EL (cell line): ENCODE measurements at regions not wholly inside any gene's neighbourhood (a gene's known extent, or its start where the extent isn't known, plus 50 kb on each side); places are given as distances from the start of the nearest gene placed in this dataset.
"Not testable (repeated sequence)": the region's sequence is repeated elsewhere in the genome, so short reads cannot be mapped to it uniquely, and the experiment has no call there.

ENCODE experiments used
- DNase-seq: peaks from one replicate; pipeline ENCODE4 v3.0.0-alpha.2; 2016

DNA sequence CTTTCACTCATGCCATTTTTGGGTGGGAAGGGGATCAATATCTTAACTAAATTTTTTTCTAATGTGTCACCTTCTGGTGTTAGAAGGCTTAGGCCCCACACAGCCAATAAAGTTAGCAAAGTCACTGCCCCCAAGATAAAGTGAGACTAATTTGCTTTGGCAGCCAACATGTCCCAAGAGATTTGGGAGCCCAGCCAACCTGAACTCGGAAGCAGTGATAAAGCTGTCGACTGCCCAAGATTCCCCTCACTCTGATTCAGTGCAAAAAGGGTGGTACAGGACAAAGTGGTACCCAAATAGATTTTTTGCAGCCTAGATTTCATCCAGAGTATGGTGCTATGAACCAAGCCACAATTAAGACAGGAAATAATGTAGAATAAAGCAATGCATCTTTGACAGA lies 572.5 kb upstream of the ARRDC3 start:
- no peak for DNase-seq

GRCh38 chr5:91954136-91954535 lies 571.0 kb upstream of the ARRDC3 start:
- DNase-seq = no peak

DNA sequence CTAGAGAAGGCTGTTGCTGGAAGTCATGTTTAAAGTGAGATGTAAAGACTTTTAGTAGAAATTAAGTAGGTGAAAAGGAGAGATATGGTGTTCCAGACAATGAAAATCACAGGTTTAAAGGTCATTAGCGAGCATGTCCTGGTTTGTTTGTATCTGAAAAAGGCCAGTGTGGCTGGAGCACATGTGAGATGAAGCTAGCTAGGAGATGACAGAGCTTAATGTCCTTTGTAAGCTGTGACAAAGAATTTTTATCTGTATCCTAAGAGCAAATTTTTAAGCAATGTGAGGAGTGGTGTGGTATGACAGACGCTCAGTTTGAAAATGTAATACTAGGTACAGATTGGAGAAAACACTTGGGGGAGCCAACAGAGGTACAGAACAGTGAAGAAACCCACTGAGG lies 567.2 kb upstream of the ARRDC3 start:
- DNase-seq = no peak

- no peak for DNase-seq
Observed at GRCh38 chr5:91946870-91947269, 563.8 kb upstream of the ARRDC3 start.

- no peak for DNase-seq
Observed at GRCh38 chr5:91941588-91941987, 558.5 kb upstream of the ARRDC3 start.

DNA sequence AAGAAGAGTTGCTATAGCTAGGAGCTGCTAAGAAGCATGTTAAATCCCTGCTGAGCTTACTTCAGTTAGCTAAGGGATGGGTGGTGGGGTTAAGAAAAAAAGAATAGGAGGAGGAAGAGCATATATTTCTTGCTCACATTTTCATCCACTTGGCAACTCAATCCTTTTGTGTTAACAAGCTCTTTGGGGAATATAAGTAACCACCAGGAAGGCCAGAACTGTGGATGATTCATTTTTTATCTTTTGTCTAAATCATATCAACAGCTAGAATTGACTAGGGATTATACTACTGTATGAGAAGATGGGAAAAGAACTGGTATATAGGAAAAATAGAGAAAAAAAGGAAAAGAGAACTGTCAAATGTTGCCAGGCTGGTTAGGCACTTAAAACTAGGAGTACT lies 555.3 kb upstream of the ARRDC3 start:
- DNase-seq = no peak

- DNase-seq = no peak
Observed at GRCh38 chr5:91937121-91937520, 554.0 kb upstream of the ARRDC3 start.

GRCh38 chr5:91929522-91929817 lies 546.4 kb upstream of the ARRDC3 start:
- no peak for DNase-seq

- peak; percentile 10 for DNase-seq
Observed at GRCh38 chr5:91928754-91929521, 545.8 kb upstream of the ARRDC3 start.

GRCh38 chr5:91927439-91927838 lies 544.3 kb upstream of the ARRDC3 start:
- no peak for DNase-seq

GRCh38 chr5:91925249-91925648 lies 542.1 kb upstream of the ARRDC3 start:
- no peak for DNase-seq

- not testable (repeated sequence) for DNase-seq
Observed at GRCh38 chr5:91917037-91917814, 534.1 kb upstream of the ARRDC3 start.

GRCh38 chr5:91910655-91911054 lies 527.5 kb upstream of the ARRDC3 start:
- DNase-seq = no peak

DNA sequence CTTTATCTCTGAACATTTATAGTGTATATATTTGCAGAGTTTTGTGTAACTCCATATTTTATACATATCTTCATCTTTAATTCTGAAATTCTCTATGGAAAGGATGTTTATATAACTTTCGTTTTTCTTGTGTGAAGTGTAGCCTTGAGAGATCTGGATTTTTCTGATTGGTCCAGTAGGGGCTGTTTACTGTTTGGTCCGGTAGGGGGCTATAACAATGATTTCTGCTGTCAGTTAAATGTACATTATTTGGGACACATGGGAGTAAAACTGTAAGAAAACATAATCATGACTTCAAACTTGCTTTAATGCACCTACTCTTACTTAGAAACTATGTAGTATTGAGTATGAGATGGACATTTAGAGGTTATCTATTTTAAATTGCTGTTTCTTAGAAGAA lies 527.1 kb upstream of the ARRDC3 start:
- no peak for DNase-seq

GRCh38 chr5:91906494-91906893 lies 523.4 kb upstream of the ARRDC3 start:
- no peak for DNase-seq

- no peak for DNase-seq
Observed at GRCh38 chr5:91906027-91906426, 522.9 kb upstream of the ARRDC3 start.

DNA sequence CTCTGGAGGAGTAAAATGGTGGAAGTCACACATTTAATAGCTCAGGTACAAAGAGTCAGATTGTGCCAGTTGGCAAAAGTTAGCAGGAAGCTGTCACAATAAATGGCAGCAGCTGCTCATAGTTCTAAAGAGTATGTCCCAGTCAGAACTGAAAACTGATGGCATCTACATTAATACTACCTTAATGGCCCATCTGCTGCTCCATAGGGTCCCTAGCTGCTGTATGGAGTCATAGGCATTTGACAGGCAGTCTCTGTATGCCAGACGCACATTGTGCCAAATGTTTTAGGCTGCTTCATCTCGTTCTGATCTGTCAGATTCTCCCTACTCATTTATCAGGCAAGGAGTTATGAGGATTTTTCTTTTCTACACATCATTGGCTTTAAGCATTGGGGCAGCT lies 515.8 kb upstream of the ARRDC3 start:
- DNase-seq = no peak

DNA sequence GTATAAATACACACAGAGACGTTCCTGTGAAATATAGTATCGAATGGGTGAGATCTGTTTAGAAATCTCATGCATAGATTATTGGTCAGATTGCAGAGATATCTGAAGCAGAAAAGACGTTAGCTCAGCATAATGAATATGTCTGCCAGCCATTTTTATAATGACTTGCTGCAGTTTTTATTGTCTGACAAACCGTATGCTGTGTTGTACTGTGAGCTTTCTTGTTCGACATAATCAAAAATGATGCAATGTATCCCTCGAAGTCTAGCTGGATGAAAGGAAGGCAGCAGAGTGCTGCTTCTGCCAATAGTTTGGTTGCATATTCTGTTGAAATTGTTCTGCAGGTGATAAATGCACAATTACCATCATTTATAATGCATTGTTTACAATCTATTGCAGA lies 514.9 kb upstream of the ARRDC3 start:
- DNase-seq = no peak

- no peak for DNase-seq
Observed at GRCh38 chr5:91888810-91889209, 505.7 kb upstream of the ARRDC3 start.

DNA sequence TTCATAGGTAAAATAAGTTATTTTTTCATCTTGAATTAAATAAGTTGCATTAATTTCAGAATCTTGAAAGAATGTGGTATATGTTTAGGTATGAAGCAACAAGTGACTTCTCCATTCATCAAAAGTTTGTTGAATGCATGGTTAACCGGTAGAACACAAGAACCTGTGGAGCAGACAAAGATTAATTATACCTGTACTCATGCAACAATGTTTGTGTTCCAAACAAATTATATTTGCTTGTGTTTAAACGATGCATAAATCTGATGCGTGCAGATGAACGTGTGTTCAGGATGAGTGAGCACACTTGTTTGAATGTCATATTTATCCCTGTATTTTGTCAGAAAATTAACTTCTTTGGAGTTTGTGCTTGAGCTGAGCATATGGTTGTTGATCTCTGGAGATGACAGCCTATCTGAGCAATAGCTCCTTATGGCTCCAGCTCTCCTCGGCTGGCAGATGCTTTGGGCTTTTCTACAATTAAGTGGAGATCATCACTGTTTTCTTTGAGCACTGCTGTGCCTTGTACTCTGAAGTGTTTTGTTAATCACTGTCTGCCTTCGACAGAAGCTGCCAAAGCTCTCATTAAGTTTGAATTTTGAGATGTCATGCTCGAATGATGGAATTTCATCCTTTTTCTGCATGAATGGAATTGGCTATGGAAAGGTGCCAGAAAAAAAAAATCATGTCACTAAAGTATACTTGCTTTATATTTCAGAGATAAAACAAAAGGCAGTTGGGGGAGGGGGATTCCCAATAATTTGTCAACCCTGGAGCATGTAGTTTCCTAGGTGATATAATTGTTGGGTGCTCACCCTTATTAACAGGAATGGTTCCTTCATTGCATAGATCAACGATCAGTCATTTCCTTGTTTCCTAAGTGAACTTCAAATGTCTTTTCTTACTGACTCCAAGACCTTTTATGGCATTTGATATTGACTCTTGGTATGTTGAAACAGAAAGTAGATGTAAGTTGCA lies 502.5 kb upstream of the ARRDC3 start:
- DNase-seq = no peak

- no peak for DNase-seq
Observed at GRCh38 chr5:91884036-91884435, 500.9 kb upstream of the ARRDC3 start.

DNA sequence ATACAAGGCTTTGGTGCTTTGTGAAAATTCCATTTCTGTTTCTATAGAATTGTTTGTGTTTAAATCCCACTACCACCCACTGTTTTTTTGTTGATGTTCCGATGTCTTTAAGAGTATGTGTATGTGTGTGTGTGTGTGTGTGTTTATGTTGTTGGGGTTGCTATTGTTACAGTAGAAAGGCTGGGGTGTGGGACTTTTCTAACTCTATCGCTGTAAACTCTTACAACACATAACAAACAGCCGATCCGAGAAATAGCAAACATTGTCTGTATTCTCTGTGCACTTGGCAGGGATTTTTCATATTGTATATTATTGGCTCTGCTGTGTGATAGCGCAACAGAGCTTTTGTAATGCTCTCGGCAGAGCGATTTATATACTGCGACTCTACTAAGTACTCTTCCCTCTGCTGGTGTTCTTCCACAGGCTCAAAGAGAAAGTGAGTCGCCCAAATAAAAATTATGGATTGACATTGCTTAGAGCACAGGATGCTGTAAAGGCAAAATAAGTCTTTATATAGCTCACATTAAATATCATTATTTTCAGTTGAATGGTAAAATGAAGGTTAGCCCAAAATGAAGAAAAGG lies 492.2 kb upstream of the ARRDC3 start:
- no peak for DNase-seq

- DNase-seq = no peak
Observed at GRCh38 chr5:91867799-91868198, 484.7 kb upstream of the ARRDC3 start.
